Stomach (tissue), 4 donors: ENCODE measurements at regions not wholly inside any gene's neighbourhood (a gene's known extent, or its start where the extent isn't known, plus 50 kb on each side); places are given as distances from the start of the nearest gene placed in this dataset.

Source experiments
- CTCF ChIP-seq, 7 experiments: fragments of 450-650 bp in 4 of 7; fragments of 200-600 bp in 3 of 7; sonication (generic) in 3 of 7; IDR thresholded peaks; one replicate each; pipeline ENCODE4 v1.5.1; 2016 to 2019; ENCODE audit warnings: antibody characterized with exemption in 7 of 7, control low read depth in 2 of 7, mild to moderate bottlenecking in 1 of 7
- EP300 ChIP-seq: sonication (generic); formaldehyde crosslinking; IDR thresholded peaks from one replicate; pipeline ENCODE4 v1.6.1; 2017; ENCODE audit warnings: antibody characterized with exemption
- POLR2A ChIP-seq, 4 donors: fragments of 450-650 bp; IDR thresholded peaks; one replicate each; pipeline ENCODE4 v1.6.1; 2016; ENCODE audit warnings: antibody characterized with exemption in 4 of 4, control low read depth in 2 of 4, mild to moderate bottlenecking in 1 of 4, moderate library complexity in 1 of 4
- POLR2AphosphoS5 ChIP-seq, 3 donors: sonication (generic); formaldehyde crosslinking; IDR thresholded peaks; one replicate each; pipeline ENCODE4 v1.6.1; 2016; ENCODE audit warnings: antibody characterized with exemption in 3 of 3

GRCh38 chr10:109737626-109738025 lies 185.7 kb downstream of the XPNPEP1 start:
- no peak for TF ChIP-seq CTCF (IDR thresholded peaks at IDR 0.05)
- no peak for TF ChIP-seq POLR2AphosphoS5 (IDR thresholded peaks at IDR 0.05)
- no peak for TF ChIP-seq POLR2A (IDR thresholded peaks at IDR 0.05)
- TF ChIP-seq EP300: no peak
